RWPE2 (cell line): ENCODE measurements at regions not wholly inside any gene's neighbourhood (a gene's known extent, or its start where the extent isn't known, plus 50 kb on each side); places are given as distances from the start of the nearest gene placed in this dataset.

ENCODE experiments used
- ATAC-seq: fragments of 200-7000 bp; cut with Tn5 transposase; 3 replicates; pipeline ENCODE4 v1.9.1; 2021; ENCODE audit warnings: low read depth
- DNase-seq: peaks from one replicate; pipeline ENCODE4 v3.0.0-alpha.2; 2020; ENCODE audit warnings: low spot score
- H3K27ac ChIP-seq: fragments of 450-650 bp; 2 replicates; pipeline ENCODE4 v1.5.1; 2017; ENCODE audit warnings: mild to moderate bottlenecking; ENCODE audit not compliant: poor library complexity, severe bottlenecking
- H3K27me3 ChIP-seq: fragments of 250-450 bp; sonication (Bioruptor Pico); 2 replicates; pipeline ENCODE4 v1.5.1; 2021; ENCODE audit warnings: mild to moderate bottlenecking, moderate library complexity; ENCODE audit not compliant: insufficient read depth, poor library complexity, severe bottlenecking
- H3K36me3 ChIP-seq: fragments of 250-450 bp; sonication (Bioruptor Pico); 2 replicates; pipeline ENCODE4 v1.5.1; 2020; ENCODE audit warnings: low read depth, mild to moderate bottlenecking, moderate library complexity
- H3K4me1 ChIP-seq: fragments of 250-450 bp; sonication (Bioruptor Pico); 2 replicates; pipeline ENCODE4 v1.5.1; 2021; ENCODE audit warnings: mild to moderate bottlenecking, moderate library complexity; ENCODE audit not compliant: insufficient read depth, poor library complexity, severe bottlenecking
- H3K4me3 ChIP-seq: fragments of 250-450 bp; sonication (Bioruptor Pico); 2 replicates; pipeline ENCODE4 v1.5.1; 2021; ENCODE audit warnings: mild to moderate bottlenecking, moderate library complexity; ENCODE audit not compliant: severe bottlenecking
- H3K9me3 ChIP-seq: fragments of 250-450 bp; sonication (Bioruptor Pico); 2 replicates; pipeline ENCODE4 v1.5.1; 2021; ENCODE audit warnings: mild to moderate bottlenecking, moderate library complexity; ENCODE audit not compliant: severe bottlenecking
- TF ChIP-seq, protein P1 (sequence below): fragments of 450-650 bp; IDR thresholded peaks from one replicate; pipeline ENCODE4 v1.5.1; 2017; ENCODE audit warnings: mild to moderate bottlenecking, moderate library complexity; ENCODE audit not compliant: poor library complexity, severe bottlenecking

DNA sequence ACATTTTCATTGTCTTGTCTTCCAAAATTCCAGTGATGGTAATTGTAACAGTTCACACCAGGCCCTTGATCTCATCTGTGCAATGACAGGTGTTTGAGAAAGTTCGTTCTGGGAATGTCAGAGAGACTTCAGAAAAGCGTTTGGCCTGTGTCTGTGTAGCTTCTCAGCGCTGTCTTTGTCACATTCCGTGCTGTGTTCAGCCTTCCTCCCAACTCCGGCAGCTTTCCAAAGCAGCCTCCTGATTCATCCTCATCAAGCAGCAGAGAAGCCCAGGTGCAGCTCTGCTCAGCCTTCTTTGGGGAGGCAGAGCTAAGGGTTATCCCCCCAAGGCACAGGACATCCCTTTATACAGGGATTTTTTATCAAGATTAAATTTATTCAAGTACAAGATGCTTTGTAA, 494.0 kb upstream of the SUCLG2 start:
- no peaks in the 10 kb centered on the region for H3K4me1 ChIP-seq
- no peak overlapping the region for H3K27ac ChIP-seq
- ATAC-seq, result no peak
- TF ChIP-seq, protein P1, sequence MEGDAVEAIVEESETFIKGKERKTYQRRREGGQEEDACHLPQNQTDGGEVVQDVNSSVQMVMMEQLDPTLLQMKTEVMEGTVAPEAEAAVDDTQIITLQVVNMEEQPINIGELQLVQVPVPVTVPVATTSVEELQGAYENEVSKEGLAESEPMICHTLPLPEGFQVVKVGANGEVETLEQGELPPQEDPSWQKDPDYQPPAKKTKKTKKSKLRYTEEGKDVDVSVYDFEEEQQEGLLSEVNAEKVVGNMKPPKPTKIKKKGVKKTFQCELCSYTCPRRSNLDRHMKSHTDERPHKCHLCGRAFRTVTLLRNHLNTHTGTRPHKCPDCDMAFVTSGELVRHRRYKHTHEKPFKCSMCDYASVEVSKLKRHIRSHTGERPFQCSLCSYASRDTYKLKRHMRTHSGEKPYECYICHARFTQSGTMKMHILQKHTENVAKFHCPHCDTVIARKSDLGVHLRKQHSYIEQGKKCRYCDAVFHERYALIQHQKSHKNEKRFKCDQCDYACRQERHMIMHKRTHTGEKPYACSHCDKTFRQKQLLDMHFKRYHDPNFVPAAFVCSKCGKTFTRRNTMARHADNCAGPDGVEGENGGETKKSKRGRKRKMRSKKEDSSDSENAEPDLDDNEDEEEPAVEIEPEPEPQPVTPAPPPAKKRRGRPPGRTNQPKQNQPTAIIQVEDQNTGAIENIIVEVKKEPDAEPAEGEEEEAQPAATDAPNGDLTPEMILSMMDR, result no peak
- no peak overlapping the region for H3K4me3 ChIP-seq
- no peak for DNase-seq
- no peaks in the 10 kb centered on the region for H3K9me3 ChIP-seq
- no peaks in the 10 kb centered on the region for H3K27me3 ChIP-seq
- H3K36me3 ChIP-seq, result no peaks in the 10 kb centered on the region

DNA sequence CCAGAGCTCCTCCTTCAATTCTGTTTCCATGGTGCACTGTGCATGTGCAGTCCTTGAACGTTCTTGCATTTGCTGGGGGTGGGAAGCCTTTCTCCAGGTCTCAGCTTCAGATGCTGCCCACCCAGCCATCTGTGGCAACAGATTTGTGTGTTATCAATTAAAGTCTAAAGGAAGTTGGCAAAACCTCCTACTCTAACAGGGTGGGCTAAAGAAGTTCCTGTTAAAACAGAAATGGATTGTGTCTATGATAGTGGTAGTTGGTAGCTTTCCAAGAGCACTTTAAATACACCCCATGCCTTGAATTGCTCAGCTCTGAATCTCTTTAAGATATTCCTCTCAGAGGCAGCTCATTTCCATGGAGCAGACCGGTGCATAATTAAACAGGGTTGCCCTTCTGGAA, 488.0 kb upstream of the SUCLG2 start:
- DNase-seq (no peak), ATAC-seq (no peak)
- H3K27ac ChIP-seq, result no peak overlapping the region
- no peaks in the 10 kb centered on the region for H3K36me3 ChIP-seq
- no peak overlapping the region for H3K4me3 ChIP-seq
- no peaks in the 10 kb centered on the region for H3K4me1 ChIP-seq
- no peaks in the 10 kb centered on the region for H3K27me3 ChIP-seq
- no peaks in the 10 kb centered on the region for H3K9me3 ChIP-seq
- TF ChIP-seq, protein P1, result no peak

DNA sequence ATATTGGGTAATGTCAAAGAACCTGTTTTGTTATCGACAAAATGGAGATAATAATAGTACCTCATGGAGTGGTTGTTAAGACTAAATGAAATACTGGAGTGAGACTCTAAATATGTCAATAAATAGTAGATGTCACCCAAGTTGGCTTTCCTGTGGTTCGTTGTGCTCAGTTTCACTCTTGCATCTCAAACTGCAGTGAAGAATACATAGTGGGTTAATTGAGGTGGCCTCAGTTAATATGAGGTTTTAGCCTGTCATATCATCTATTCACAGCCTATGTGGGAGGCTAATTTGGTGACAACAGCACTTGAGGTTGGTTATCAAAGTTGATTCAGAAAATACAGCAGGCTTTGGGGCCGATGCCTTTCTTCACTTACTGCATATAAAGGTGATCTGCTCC, 485.5 kb upstream of the SUCLG2 start:
- DNase-seq (no peak), ATAC-seq (no peak)
- no peaks in the 10 kb centered on the region for H3K9me3 ChIP-seq
- no peak overlapping the region for H3K4me3 ChIP-seq
- H3K4me1 ChIP-seq, result no peaks in the 10 kb centered on the region
- no peak overlapping the region for H3K27ac ChIP-seq
- TF ChIP-seq, protein P1, result no peak
- no peaks in the 10 kb centered on the region for H3K36me3 ChIP-seq
- peaks cover 12% of the 10 kb centered on the region for H3K27me3 ChIP-seq

DNA sequence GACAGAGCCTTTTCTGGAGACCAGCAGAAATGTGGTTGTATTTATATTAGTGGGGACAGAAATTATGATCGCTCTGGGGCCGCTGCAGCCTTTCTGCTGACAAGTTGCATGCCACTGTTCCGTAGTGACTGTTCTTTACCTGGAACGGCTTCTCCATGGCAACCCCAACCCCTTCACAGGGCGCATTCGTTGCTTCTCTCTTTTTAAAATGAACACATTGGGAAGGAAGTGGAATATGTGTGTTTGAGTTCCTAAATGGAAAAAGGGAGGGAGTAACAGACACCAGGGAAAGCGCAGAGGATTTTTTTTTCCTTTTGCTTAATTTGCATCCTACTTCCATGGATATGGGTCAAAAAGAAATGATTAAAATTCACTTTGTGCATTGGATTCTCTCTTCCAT, 482.0 kb upstream of the SUCLG2 start:
- Histone ChIP-seq H3K27me3 (peaks cover 12% of the 10 kb centered on the region), H3K4me3 (no peak overlapping the region), H3K27ac (no peak overlapping the region), H3K4me1 (no peaks in the 10 kb centered on the region), H3K9me3 (no peaks in the 10 kb centered on the region), H3K36me3 (no peaks in the 10 kb centered on the region)
- DNase-seq (no peak), ATAC-seq (no peak)
- TF ChIP-seq, protein P1, result no peak

DNA sequence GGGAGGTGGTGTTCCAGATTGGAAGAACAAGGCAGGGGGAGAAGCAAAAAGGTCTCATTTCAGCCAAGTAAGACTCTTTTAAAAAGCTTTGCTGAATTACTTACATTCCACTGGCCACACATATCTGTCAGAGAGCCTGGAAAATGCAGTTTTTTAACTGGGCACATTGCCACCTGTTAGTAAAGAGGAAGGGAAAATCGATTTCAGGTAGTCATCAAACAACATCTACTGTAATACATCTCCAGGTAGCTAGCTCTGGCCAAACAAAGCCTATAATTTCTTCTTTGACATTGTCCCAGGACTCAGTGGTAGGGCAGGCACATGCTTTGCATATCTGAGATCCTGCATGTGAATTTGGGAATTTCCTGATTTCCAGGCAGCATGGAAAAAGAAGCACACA, 480.7 kb upstream of the SUCLG2 start:
- Histone ChIP-seq H3K27ac (no peak overlapping the region), H3K27me3 (peaks cover 12% of the 10 kb centered on the region), H3K36me3 (no peaks in the 10 kb centered on the region), H3K4me3 (no peak overlapping the region), H3K4me1 (no peaks in the 10 kb centered on the region), H3K9me3 (no peaks in the 10 kb centered on the region)
- ATAC-seq (no peak), DNase-seq (no peak)
- TF ChIP-seq, protein P1, result no peak
